ENCODE measurements at regions not wholly inside any gene's neighbourhood (a gene's known extent, or its start where the extent isn't known, plus 50 kb on each side); places are given as distances from the start of the nearest gene placed in this dataset.

DNA sequence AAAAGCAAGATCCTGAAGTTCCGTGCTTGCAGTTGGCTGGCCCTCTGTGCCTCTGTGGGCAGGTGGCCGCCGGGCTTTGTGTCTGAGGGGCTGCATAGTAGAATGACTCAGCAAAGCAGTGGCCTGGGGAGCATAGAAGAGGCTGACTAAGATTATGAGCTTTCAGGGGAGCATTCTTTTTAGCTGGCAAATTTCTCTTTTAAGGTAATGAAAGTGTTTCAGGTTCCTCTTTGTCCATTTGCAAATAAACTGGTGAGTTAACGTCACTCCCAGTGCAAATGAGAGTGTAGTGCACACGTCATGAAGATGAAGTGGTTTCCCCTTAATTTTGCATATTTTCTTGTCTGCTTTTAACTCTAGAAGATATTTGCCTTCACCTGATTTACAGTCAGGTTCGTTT, 98.6 kb downstream of the BCL2L11 start:
- peaks cover 17% of the 10 kb centered on the region for H3K9me3 Mint-ChIP-seq
- H3K27me3 Mint-ChIP-seq (ENCODE audit: insufficient read depth) = peaks cover 4% of the 10 kb centered on the region
- no peak overlapping the region for H3K27ac Mint-ChIP-seq
- H3K4me3 Mint-ChIP-seq = no peak overlapping the region
- no peak for DNase-seq (ENCODE audit: low spot score)
- intact Hi-C loops (cut with micrococcal nuclease) = no loop called here
- peaks cover 25% of the 10 kb centered on the region for H3K36me3 Mint-ChIP-seq (ENCODE audit: low read depth)
- peaks cover 16% of the 10 kb centered on the region for H3K4me1 Mint-ChIP-seq (ENCODE audit: low read depth)

- intact Hi-C loops (cut with micrococcal nuclease) = no loop called here
- H3K4me1 Mint-ChIP-seq (ENCODE audit: low read depth) = peaks cover 16% of the 10 kb centered on the region
- H3K27me3 Mint-ChIP-seq (ENCODE audit: insufficient read depth) = peaks cover 4% of the 10 kb centered on the region
- peaks cover 21% of the 10 kb centered on the region for H3K36me3 Mint-ChIP-seq (ENCODE audit: low read depth)
- no peak overlapping the region for H3K27ac Mint-ChIP-seq
- H3K4me3 Mint-ChIP-seq = no peak overlapping the region
- DNase-seq (ENCODE audit: low spot score) = no peak
- peaks cover 11% of the 10 kb centered on the region for H3K9me3 Mint-ChIP-seq
These were observed 99.2 kb downstream of the BCL2L11 start for GRCh38 chr2:111219734-111220505.

DNA sequence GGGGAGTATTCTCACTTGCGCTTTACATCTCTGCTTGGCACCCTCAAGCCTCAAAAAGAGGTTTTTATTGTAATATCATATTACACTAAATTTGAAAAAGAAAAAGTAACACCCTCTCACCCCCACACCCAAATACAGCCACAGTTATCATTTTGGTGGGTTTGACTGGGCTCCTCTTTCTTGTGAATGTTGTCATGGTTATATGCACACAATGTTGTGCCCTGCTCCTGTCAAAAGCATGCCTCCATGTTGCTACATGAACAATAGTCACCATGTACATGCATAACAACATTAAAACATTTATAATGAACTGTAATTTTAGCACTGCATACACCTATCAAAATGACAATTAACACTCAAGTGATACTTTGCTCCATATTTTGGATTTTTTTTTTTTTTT, 100.2 kb downstream of the BCL2L11 start:
- peaks cover 7% of the 10 kb centered on the region for H3K27me3 Mint-ChIP-seq (ENCODE audit: insufficient read depth)
- intact Hi-C loops (cut with micrococcal nuclease) = no loop called here
- DNase-seq (ENCODE audit: low spot score) = no peak
- H3K9me3 Mint-ChIP-seq = peaks cover 15% of the 10 kb centered on the region
- H3K4me3 Mint-ChIP-seq = no peak overlapping the region
- peaks cover 18% of the 10 kb centered on the region for H3K4me1 Mint-ChIP-seq (ENCODE audit: low read depth)
- peaks cover 23% of the 10 kb centered on the region for H3K36me3 Mint-ChIP-seq (ENCODE audit: low read depth)
- no peak overlapping the region for H3K27ac Mint-ChIP-seq

GRCh38 chr2:111221701-111222100, 101.0 kb downstream of the BCL2L11 start:
- Mint-ChIP-seq H3K4me3 (no peak overlapping the region), H3K27ac (no peak overlapping the region), H3K9me3 (peaks cover 16% of the 10 kb centered on the region), H3K27me3 (ENCODE audit: insufficient read depth) (peaks cover 7% of the 10 kb centered on the region), H3K36me3 (ENCODE audit: low read depth) (peaks cover 26% of the 10 kb centered on the region), H3K4me1 (ENCODE audit: low read depth) (peaks cover 21% of the 10 kb centered on the region)
- DNase-seq (ENCODE audit: low spot score) = no peak
- intact Hi-C loops (cut with micrococcal nuclease) = no loop called here

DNA sequence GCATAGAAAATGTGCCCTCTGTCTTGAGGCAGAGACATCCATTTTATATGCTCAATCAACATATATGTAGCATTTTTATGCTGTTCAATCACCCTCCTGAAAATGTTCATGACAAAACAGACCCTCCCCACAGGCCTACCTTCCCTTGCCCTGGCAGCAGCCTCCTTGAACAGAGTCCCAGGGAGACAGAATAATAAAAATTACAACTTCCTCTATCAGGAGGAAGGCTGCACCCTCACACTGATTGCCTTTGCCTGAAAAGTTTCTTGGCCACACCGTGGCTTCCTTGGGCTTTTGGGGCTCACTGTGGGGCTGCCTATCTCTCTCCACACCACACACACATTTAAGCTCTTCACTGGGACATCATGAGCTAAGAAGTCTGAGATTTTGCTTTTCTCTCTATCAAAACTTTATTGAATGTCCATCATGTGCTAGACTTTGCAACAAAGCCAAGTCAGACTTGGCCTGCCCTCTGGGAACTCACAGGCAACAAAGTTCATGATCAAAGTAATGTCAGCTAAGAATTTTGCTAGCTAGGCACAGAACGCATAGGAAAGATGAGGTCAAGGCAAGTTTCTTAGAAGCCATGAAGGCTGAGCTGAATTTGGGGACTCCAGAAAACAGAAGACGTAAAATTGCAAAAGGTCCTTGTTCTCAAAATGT, 101.6 kb downstream of the BCL2L11 start:
- Mint-ChIP-seq H3K27ac (no peak overlapping the region), H3K9me3 (peaks cover 16% of the 10 kb centered on the region), H3K4me1 (ENCODE audit: low read depth) (peaks cover 21% of the 10 kb centered on the region), H3K27me3 (ENCODE audit: insufficient read depth) (peaks cover 7% of the 10 kb centered on the region), H3K4me3 (no peak overlapping the region), H3K36me3 (ENCODE audit: low read depth) (peaks cover 29% of the 10 kb centered on the region)
- intact Hi-C loops (cut with micrococcal nuclease) = no loop called here
- no peak for DNase-seq (ENCODE audit: low spot score)

GRCh38 chr2:111225856-111226255, 105.1 kb downstream of the BCL2L11 start:
- Mint-ChIP-seq H3K27me3 (ENCODE audit: insufficient read depth) (peaks cover 10% of the 10 kb centered on the region), H3K9me3 (peaks cover 32% of the 10 kb centered on the region), H3K27ac (no peak overlapping the region), H3K4me3 (no peak overlapping the region), H3K36me3 (ENCODE audit: low read depth) (peaks cover 33% of the 10 kb centered on the region), H3K4me1 (ENCODE audit: low read depth) (peaks cover 9% of the 10 kb centered on the region)
- DNase-seq (ENCODE audit: low spot score) = no peak
- intact Hi-C loops (cut with micrococcal nuclease) = loop anchor here (2.0 kb wide), 1 partner anchor 17 kb away; no protein-coding TSS in a partner anchor

- intact Hi-C loops (cut with micrococcal nuclease) = loop anchor here (2.0 kb wide), 1 partner anchor 18 kb away; no protein-coding TSS in a partner anchor
- Mint-ChIP-seq H3K27me3 (ENCODE audit: insufficient read depth) (peaks cover 16% of the 10 kb centered on the region), H3K4me3 (no peak overlapping the region), H3K9me3 (peaks cover 45% of the 10 kb centered on the region), H3K27ac (peak overlapping the region; percentile 37), H3K4me1 (ENCODE audit: low read depth) (peaks cover 5% of the 10 kb centered on the region), H3K36me3 (ENCODE audit: low read depth) (peaks cover 38% of the 10 kb centered on the region)
- no peak for DNase-seq (ENCODE audit: low spot score)
These were observed 106.4 kb downstream of the BCL2L11 start for GRCh38 chr2:111226876-111227700.

DNA sequence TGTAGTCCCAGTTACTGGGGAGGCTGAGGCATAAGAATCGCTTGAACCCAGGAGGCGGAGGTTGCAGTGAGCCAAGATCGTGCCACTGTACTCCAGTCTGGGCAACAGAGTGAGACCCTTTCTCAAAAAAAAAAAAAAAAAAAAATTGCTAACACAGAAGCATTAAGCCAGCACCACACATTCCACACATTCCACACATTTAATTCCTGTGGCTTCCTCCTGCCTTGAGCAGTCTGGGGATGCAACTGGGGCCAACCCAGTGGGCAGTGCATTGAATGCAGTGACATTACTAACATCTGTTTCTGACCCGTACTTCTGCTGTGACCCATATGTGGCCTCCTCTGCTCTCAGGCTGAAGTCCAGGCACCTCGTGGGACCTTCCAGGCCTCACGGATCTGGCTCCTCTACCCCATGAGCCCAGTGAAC, 107.0 kb downstream of the BCL2L11 start:
- H3K27ac Mint-ChIP-seq = peak overlapping the region; percentile 3
- H3K4me1 Mint-ChIP-seq (ENCODE audit: low read depth) = peaks cover 5% of the 10 kb centered on the region
- peaks cover 44% of the 10 kb centered on the region for H3K9me3 Mint-ChIP-seq
- DNase-seq (ENCODE audit: low spot score) = no peak
- intact Hi-C loops (cut with micrococcal nuclease) = loop anchor here (2.0 kb wide), 1 partner anchor 19 kb away; no protein-coding TSS in a partner anchor
- H3K4me3 Mint-ChIP-seq = no peak overlapping the region
- peaks cover 15% of the 10 kb centered on the region for H3K27me3 Mint-ChIP-seq (ENCODE audit: insufficient read depth)
- peaks cover 36% of the 10 kb centered on the region for H3K36me3 Mint-ChIP-seq (ENCODE audit: low read depth)

GRCh38 chr2:111231532-111232252, 111.0 kb downstream of the BCL2L11 start:
- H3K36me3 Mint-ChIP-seq (ENCODE audit: low read depth) = peaks cover 51% of the 10 kb centered on the region
- DNase-seq (ENCODE audit: low spot score) = no peak
- intact Hi-C loops (cut with micrococcal nuclease) = no loop called here
- no peak overlapping the region for H3K27ac Mint-ChIP-seq
- peaks cover 12% of the 10 kb centered on the region for H3K27me3 Mint-ChIP-seq (ENCODE audit: insufficient read depth)
- peaks cover 34% of the 10 kb centered on the region for H3K9me3 Mint-ChIP-seq
- no peak overlapping the region for H3K4me3 Mint-ChIP-seq
- H3K4me1 Mint-ChIP-seq (ENCODE audit: low read depth) = peaks cover 12% of the 10 kb centered on the region

- Mint-ChIP-seq H3K27me3 (ENCODE audit: insufficient read depth) (peaks cover 10% of the 10 kb centered on the region), H3K9me3 (peaks cover 28% of the 10 kb centered on the region), H3K4me1 (ENCODE audit: low read depth) (peaks cover 41% of the 10 kb centered on the region), H3K27ac (no peak overlapping the region), H3K36me3 (ENCODE audit: low read depth) (peaks cover 52% of the 10 kb centered on the region), H3K4me3 (no peak overlapping the region)
- intact Hi-C loops (cut with micrococcal nuclease) = loop anchor here (5.0 kb wide), 1 partner anchor 68 kb away; no protein-coding TSS in a partner anchor
- DNase-seq (ENCODE audit: low spot score) = no peak
These were observed 114.7 kb downstream of the BCL2L11 start for GRCh38 chr2:111235192-111236015.

GRCh38 chr2:111236025-111236424, 115.3 kb downstream of the BCL2L11 start:
- Mint-ChIP-seq H3K36me3 (ENCODE audit: low read depth) (peaks cover 55% of the 10 kb centered on the region), H3K4me1 (ENCODE audit: low read depth) (peaks cover 47% of the 10 kb centered on the region), H3K27me3 (ENCODE audit: insufficient read depth) (peaks cover 6% of the 10 kb centered on the region), H3K9me3 (peaks cover 28% of the 10 kb centered on the region), H3K27ac (no peak overlapping the region), H3K4me3 (no peak overlapping the region)
- intact Hi-C loops (cut with micrococcal nuclease) = loop anchor here (5.0 kb wide), 1 partner anchor 69 kb away; no protein-coding TSS in a partner anchor
- DNase-seq (ENCODE audit: low spot score) = no peak
